GM06990 (cell line): ENCODE measurements at regions not wholly inside any gene's neighbourhood (a gene's known extent, or its start where the extent isn't known, plus 50 kb on each side); places are given as distances from the start of the nearest gene placed in this dataset.
A peak's percentile ranks its signal among the peaks of the same experiment; 100 is the strongest.

Source experiments
- DNase-seq: peaks from one replicate; pipeline ENCODE4 v3.0.0-alpha.2; 2011; ENCODE audit not compliant: insufficient read length; ENCODE audit errors: extremely low read depth
- H3K27me3 ChIP-seq: replicated peaks from 2 replicates; pipeline ENCODE4 v1.6.0; 2011; ENCODE audit warnings: low read length; ENCODE audit not compliant: control insufficient read depth, insufficient read depth
- H3K36me3 ChIP-seq: 2 replicates; pipeline ENCODE4 v1.5.1; 2011; ENCODE audit warnings: low read length; ENCODE audit not compliant: control insufficient read depth, insufficient read depth
- H3K4me3 ChIP-seq: replicated peaks from 2 replicates; pipeline ENCODE4 v1.5.1; 2011; ENCODE audit warnings: low read depth, mild to moderate bottlenecking, control low read depth, low read length
- CTCF ChIP-seq: IDR thresholded peaks from 2 replicates; pipeline ENCODE4 v1.5.1; 2011; ENCODE audit warnings: low read length, control low read depth, mild to moderate bottlenecking, inconsistent platforms; ENCODE audit not compliant: insufficient read depth, poor library complexity, severe bottlenecking

- DNase-seq: no peak
- no peaks in the 10 kb centered on the region for H3K36me3 ChIP-seq
- no peak overlapping the region for H3K4me3 ChIP-seq
- H3K27me3 ChIP-seq: no peaks in the 10 kb centered on the region
- TF ChIP-seq CTCF: peak; percentile 51
Measured at GRCh38 chr3:481680-482079, 285.1 kb downstream of the CHL1 start.

GRCh38 chr3:482479-482878 lies 285.9 kb downstream of the CHL1 start:
- no peak overlapping the region for H3K4me3 ChIP-seq
- TF ChIP-seq CTCF: no peak
- DNase-seq: no peak
- no peaks in the 10 kb centered on the region for H3K27me3 ChIP-seq
- no peaks in the 10 kb centered on the region for H3K36me3 ChIP-seq

- H3K4me3 ChIP-seq: no peak overlapping the region
- DNase-seq: no peak
- no peaks in the 10 kb centered on the region for H3K27me3 ChIP-seq
- no peak for TF ChIP-seq CTCF
- H3K36me3 ChIP-seq: no peaks in the 10 kb centered on the region
Measured at GRCh38 chr3:484341-484740, 287.8 kb downstream of the CHL1 start.

GRCh38 chr3:487614-488013 lies 291.1 kb downstream of the CHL1 start:
- Histone ChIP-seq H3K27me3 (no peaks in the 10 kb centered on the region), H3K36me3 (no peaks in the 10 kb centered on the region), H3K4me3 (no peak overlapping the region)
- DNase-seq: no peak
- no peak for TF ChIP-seq CTCF

- no peak for TF ChIP-seq CTCF
Measured at GRCh38 chr3:492586-493316, 296.2 kb downstream of the CHL1 start.

GRCh38 chr3:494190-494589 lies 297.6 kb downstream of the CHL1 start:
- DNase-seq: no peak
- H3K4me3 ChIP-seq: no peak overlapping the region
- H3K27me3 ChIP-seq: no peaks in the 10 kb centered on the region
- H3K36me3 ChIP-seq: no peaks in the 10 kb centered on the region
- no peak for TF ChIP-seq CTCF

More at GRCh38 chr3:492586-493316, 296.2 kb downstream of the CHL1 start:
- DNase-seq: no peak
- Histone ChIP-seq H3K36me3 (no peaks in the 10 kb centered on the region), H3K4me3 (peak overlapping the region; percentile 40), H3K27me3 (no peaks in the 10 kb centered on the region)
